ENCODE measurements at regions not wholly inside any gene's neighbourhood (a gene's known extent, or its start where the extent isn't known, plus 50 kb on each side); places are given as distances from the start of the nearest gene placed in this dataset.

DNA sequence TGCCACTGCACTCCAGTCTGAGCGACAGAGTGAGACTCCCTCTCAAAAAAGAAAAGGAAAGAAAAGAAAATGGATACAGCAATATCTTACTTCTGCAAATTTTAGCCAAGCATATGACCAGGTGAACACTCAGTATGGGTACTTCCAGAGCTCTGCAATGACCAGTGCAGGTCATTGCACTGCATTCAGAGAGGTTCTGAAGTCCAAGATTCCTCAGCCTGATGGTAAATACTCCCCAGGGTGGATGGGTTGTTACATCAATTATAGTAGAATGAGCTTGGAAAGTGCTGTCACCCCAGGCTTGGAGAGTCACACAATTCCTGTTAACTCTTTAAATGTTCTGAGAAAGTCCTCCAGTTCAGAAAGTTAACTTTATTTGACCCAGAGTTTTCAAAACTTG is 103.7 kb downstream of the RPLP1 start:
- no peak for TF ChIP-seq CTCF (conservative IDR thresholded peaks at IDR 0.05; ENCODE audit: low read length)
- no peak for TF ChIP-seq EZH2phosphoT487 (IDR thresholded peaks at IDR 0.05; ENCODE audit: borderline replicate concordance)

Data from Loucy (cell line).